WTC11 (cell line): ENCODE measurements at regions not wholly inside any gene's neighbourhood (a gene's known extent, or its start where the extent isn't known, plus 50 kb on each side); places are given as distances from the start of the nearest gene placed in this dataset.

Experiments
- CTCF ChIP-seq: fragments of 200-600 bp; IDR thresholded peaks from 2 replicates; pipeline ENCODE4 v1.8.0; 2022; ENCODE audit warnings: antibody characterized with exemption
- JAZF1 ChIP-seq: fragments of 250-450 bp; sonication (Bioruptor Pico); IDR thresholded peaks from 2 replicates; pipeline ENCODE4 v1.9.0; 2021; ENCODE audit warnings: moderate library complexity, mild to moderate bottlenecking, inconsistent platforms
- JUN ChIP-seq: sonication (generic); formaldehyde crosslinking; IDR thresholded peaks from 2 replicates; pipeline ENCODE4 v1.8.0; 2023; ENCODE audit warnings: mild to moderate bottlenecking, missing genetic modification reagents
- RELA ChIP-seq: sonication (generic); formaldehyde crosslinking; IDR thresholded peaks from 2 replicates; pipeline ENCODE4 v1.8.1; 2022; ENCODE audit warnings: missing genetic modification reagents, mild to moderate bottlenecking, borderline replicate concordance
- STAT6 ChIP-seq: sonication (generic); formaldehyde crosslinking; conservative IDR thresholded peaks from 2 replicates; pipeline ENCODE4 v1.8.1; 2023; ENCODE audit warnings: mild to moderate bottlenecking, low read depth, missing genetic modification reagents, moderate library complexity
- USF1 ChIP-seq: sonication (generic); formaldehyde crosslinking; IDR thresholded peaks from 2 replicates; pipeline ENCODE4 v1.8.0; 2022; ENCODE audit warnings: mild to moderate bottlenecking, missing genetic modification reagents

GRCh38 chr10:65340340-65340739, 1585.5 kb upstream of the LRRTM3 start:
- TF ChIP-seq CTCF (no peak), JUN (no peak), USF1 (CRISPR knock-in tag) (no peak), JAZF1 (CRISPR knock-in tag) (no peak), STAT6 (CRISPR knock-in tag) (no peak), RELA (CRISPR knock-in tag) (no peak)
